Globus pallidus (tissue), 1 donor: ENCODE measurements at regions not wholly inside any gene's neighbourhood (a gene's known extent, or its start where the extent isn't known, plus 50 kb on each side); places are given as distances from the start of the nearest gene placed in this dataset.
"Not testable (repeated sequence)": the region's sequence is repeated elsewhere in the genome, so short reads cannot be mapped to it uniquely, and the experiment has no call there.

Experiments used
- DNase-seq: peaks from one replicate; pipeline ENCODE4 v3.0.0-alpha.2; 2015; ENCODE audit warnings: low spot score

- no peak for DNase-seq
Observed at GRCh38 chr1:111063595-111063994, 76.3 kb downstream of the DRAM2 start.

GRCh38 chr1:111062624-111063023 is 77.3 kb downstream of the DRAM2 start:
- no peak for DNase-seq

GRCh38 chr1:111062081-111062480 is 77.8 kb downstream of the DRAM2 start:
- no peak for DNase-seq

- no peak for DNase-seq
Observed at GRCh38 chr1:111054656-111055055, 85.2 kb downstream of the DRAM2 start.

- no peak for DNase-seq
Observed at GRCh38 chr1:111052246-111052645, 87.6 kb downstream of the DRAM2 start.

- not testable (repeated sequence) for DNase-seq
Observed at GRCh38 chr1:111048253-111048652, 84.5 kb upstream of the LRIF1 start.

GRCh38 chr1:111045033-111045722 is 81.5 kb upstream of the LRIF1 start:
- no peak for DNase-seq

GRCh38 chr1:111032295-111032897 is 68.7 kb upstream of the LRIF1 start:
- peak; percentile 10 for DNase-seq

GRCh38 chr1:111030590-111030989 is 66.9 kb upstream of the LRIF1 start:
- peak; percentile 31 for DNase-seq

- no peak for DNase-seq
Observed at GRCh38 chr1:111025109-111025508, 61.4 kb upstream of the LRIF1 start.

GRCh38 chr1:111015222-111015621 is 51.5 kb upstream of the LRIF1 start:
- DNase-seq = no peak
